ENCODE measurements at regions not wholly inside any gene's neighbourhood (a gene's known extent, or its start where the extent isn't known, plus 50 kb on each side); places are given as distances from the start of the nearest gene placed in this dataset.

DNA sequence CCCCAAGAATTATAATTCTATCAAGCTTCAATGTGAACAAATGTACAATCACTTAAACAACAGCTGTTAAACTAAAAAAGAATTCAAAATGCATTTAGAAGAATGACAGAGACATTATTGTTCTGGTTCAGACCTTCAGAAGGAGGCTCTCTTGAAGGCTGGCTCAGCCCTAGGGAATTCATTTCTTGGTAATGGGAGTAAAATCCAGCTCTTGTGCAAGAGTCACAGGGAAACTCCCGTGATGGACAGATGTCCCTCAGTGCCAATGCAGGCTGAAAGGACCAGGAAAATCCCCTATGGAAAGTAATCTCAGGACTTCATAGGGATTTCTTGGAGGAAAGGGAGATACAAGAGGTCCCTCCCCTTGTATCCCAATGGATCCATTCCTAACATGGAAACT lies 149.9 kb upstream of the STT3B start:
- no peak for DNase-seq (ENCODE audit: low read depth)

- DNase-seq (ENCODE audit: low read depth): no peak
Measured at GRCh38 chr3:31384117-31384516, 148.6 kb upstream of the STT3B start.

- no peak for DNase-seq (ENCODE audit: low read depth)
Measured at GRCh38 chr3:31389939-31390338, 142.8 kb upstream of the STT3B start.

GRCh38 chr3:31390466-31390865 lies 142.3 kb upstream of the STT3B start:
- no peak for DNase-seq (ENCODE audit: low read depth)

DNA sequence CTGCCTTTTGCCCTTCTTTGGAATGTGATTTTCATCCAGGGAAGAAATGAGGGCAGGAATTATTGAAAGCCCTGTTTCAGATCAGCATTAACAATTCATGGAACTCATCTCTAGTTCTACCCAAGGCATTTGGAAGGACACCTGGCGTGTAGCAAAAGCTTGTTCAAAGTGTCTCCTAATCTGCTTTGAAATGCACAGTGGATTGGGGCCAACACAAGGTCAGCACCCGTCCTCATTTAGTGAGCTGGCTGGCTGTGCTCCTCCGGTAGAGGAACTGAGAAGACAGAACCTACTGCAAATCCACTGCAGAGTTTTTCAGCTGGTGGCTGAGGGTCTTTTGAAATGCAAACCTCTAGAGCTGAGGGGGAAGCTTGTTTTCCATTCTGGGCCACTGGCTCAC lies 141.6 kb upstream of the STT3B start:
- no peak for DNase-seq (ENCODE audit: low read depth)

DNA sequence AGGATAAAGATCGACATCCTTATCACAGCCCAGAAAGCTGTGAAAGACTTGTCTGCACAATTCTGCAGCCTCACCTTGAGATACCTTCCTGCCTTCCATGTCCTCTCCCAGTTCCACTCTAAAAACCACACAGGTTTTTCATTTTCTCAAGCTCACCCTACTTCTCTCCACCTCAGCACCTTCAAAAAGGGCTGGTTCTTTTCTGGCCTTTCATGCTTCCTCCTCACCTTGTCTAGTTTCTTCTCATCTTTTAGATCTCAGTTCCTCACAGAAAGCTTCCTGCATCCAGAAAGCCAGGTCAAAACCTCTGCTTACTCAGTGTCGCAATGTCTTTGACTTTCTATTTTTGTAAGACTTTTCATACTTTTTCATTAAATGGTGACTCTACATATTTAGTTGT lies 140.2 kb upstream of the STT3B start:
- no peak for DNase-seq (ENCODE audit: low read depth)

GRCh38 chr3:31399271-31399670 lies 133.5 kb upstream of the STT3B start:
- no peak for DNase-seq (ENCODE audit: low read depth)

DNA sequence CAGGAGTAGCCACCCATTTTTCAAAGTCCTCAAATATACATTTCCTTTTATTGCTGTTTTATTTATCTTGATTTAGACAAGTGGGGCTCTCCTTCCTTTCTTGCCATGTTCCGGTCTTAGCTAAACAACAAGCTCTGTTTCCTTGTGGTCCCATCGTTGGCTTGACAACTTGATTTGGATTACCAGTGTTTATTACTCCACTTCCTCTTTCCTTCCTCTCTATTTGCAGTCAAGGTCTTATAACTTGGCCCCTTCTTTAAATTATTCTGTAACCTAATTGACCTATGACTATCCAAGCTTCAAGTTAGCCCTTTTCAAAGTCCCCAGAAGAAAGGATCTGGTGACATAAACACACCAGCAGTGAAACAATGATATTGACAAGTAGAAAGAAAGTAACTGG lies 130.6 kb upstream of the STT3B start:
- no peak for DNase-seq (ENCODE audit: low read depth)

DNA sequence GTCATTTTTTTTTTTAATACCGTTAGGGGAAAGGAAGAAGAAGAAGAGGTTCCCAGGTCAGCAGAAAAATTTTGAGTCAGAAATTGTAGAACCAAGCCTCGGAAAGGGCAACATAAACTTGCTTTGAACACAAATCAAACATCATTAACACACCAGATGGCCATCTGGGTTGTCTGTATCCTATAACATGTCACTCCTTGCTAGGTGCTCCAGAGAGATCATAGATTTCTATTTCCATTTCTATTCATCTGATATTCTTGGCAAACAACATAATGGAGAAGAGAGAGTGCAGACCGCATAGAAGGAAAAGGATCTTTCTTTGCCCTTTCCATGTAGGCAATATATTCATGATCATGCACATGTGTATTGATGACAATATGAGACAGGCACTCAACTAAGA lies 129.5 kb upstream of the STT3B start:
- DNase-seq (ENCODE audit: low read depth): no peak

DNA sequence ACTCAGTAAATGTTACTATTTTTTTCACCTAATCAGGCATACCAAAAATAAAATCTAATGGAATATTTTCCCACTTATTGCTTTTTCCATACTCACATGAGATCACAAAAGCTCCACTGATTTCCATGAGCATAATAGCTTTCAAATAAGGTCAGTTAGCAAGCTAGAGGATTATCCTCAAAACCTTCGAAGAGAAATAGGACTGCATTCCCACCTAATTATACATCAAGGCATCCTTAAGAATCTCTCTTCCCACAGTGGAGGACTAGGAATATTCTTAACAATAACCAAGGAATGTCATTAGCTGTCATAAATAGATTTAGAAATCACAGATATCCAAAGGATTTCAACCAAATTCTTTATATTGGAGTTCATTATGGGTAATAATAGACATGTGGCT lies 127.9 kb upstream of the STT3B start:
- no peak for DNase-seq (ENCODE audit: low read depth)

DNA sequence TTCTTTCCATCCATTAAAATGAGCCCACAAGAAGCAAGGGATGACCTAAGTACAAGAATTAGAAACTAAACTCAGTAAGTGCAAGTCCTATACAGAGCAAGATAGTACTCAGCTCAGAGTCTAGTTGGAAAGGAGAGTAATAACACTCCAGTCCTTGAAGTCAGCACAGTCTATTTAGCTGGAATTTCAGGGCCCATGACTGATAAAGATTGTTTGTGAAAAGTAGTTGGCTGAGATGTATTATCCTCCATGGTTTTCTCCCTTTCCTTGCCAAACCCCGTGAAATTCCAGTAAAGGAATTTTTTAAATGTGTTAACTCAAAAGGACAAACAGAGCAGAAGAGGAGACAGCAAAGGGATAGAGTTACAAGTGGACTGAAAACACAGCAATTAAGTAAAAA lies 127.2 kb upstream of the STT3B start:
- DNase-seq (ENCODE audit: low read depth): no peak

GRCh38 chr3:31406896-31407295 lies 125.8 kb upstream of the STT3B start:
- no peak for DNase-seq (ENCODE audit: low read depth)

- no peak for DNase-seq (ENCODE audit: low read depth)
Measured at GRCh38 chr3:31407665-31408064, 125.1 kb upstream of the STT3B start.

GRCh38 chr3:31408720-31409119 lies 124.0 kb upstream of the STT3B start:
- DNase-seq (ENCODE audit: low read depth): no peak

- DNase-seq (ENCODE audit: low read depth): no peak
Measured at GRCh38 chr3:31409389-31409788, 123.3 kb upstream of the STT3B start.

DNA sequence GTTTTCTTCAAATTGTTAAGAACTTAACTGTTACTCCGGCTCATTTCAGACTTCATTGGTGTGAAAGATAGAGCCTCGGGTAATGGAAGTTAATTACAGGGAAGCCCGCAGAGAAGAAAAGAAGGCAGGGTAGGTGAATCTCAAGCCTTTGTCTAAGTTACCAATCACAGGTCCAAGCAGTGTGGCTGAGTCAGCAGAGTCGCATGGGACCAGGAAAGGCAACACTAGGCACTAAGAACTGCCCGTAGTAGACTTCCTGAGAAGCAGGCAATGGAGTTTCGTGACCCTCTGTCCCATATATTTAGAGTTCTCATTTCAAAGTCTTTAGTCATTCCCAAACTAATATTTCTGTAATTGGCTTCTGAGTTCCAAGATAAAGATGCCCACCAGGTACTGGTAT lies 122.9 kb upstream of the STT3B start:
- no peak for DNase-seq (ENCODE audit: low read depth)

GRCh38 chr3:31410411-31410810 lies 122.3 kb upstream of the STT3B start:
- no peak for DNase-seq (ENCODE audit: low read depth)

DNA sequence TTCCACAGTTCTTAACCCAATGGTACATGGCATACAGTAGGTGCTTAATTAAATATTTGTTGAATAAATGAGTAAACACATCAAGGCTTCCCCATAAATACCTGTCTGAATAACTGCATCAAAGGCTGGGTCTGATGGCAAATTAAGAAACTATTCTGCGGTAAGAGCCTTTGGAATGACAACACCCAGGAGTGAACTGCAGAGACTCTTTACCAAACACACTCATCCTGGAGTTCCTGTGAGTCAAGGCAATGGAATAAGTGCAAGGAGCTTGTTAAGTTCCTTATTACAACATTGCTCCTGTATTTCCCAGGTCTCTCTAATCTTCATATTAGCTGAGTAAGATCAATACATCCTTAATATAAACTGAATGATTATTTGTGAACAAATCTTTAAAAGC lies 119.9 kb upstream of the STT3B start:
- no peak for DNase-seq (ENCODE audit: low read depth)

DNA sequence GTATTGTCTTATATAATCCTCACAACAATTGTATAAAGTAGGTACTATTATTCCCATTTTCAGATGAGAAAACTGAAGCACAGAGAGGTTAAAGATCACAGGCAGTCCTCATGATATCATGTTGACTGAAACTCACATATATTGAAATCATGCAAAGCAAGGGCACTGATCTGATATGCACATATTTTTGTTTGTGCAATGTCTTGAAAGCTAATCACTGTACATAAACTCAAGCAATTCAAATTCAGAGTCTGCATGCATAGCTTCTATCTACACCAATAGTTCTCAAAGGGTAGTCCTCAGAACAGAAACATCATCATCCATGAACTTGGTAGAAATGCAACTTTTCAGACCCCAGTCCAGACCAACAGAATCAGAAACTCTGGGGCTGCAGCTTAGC lies 119.2 kb upstream of the STT3B start:
- no peak for DNase-seq (ENCODE audit: low read depth)

GRCh38 chr3:31416980-31417379 lies 115.7 kb upstream of the STT3B start:
- no peak for DNase-seq (ENCODE audit: low read depth)

DNA sequence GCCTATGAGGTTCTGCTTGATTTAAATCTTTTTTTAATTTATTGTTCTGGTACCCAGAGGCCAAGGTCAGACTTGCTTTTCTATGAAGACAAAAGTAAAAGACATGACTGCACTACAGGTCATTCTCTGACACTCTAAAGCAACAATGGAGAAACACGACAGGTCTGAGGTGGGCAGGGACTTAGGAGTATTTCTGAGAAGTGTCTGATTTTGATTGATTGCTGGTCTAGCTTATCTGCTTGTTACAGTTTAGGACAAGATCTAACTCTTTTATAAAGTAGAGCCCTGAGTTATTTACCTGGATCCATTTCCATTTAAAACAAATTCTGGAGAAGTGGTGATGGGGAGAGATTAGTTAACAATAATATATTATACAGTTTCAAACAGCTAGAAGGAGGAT lies 115.2 kb upstream of the STT3B start:
- no peak for DNase-seq (ENCODE audit: low read depth)

- DNase-seq (ENCODE audit: low read depth): no peak
Measured at GRCh38 chr3:31420311-31420710, 112.4 kb upstream of the STT3B start.

- no peak for DNase-seq (ENCODE audit: low read depth)
Measured at GRCh38 chr3:31421314-31422048, 111.2 kb upstream of the STT3B start.

DNA sequence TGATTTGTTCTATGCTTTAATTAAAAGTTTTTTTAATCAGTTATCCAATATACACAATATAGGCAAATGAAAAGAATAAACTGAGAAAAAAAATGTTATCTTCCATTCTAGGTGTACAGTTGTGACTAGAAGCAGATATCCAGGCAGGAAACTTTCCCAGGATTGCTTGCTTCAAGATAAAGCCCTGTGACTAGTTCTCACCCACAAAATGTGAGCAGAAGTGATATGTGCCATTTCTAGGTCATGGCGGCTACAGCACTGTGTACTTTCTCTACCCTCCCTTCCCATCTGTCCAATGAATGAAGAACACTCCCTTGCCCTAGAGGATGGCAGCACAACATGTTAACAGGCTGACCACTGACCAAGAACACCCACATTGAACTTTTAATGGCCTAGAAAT lies 110.5 kb upstream of the STT3B start:
- DNase-seq (ENCODE audit: low read depth): no peak

DNA sequence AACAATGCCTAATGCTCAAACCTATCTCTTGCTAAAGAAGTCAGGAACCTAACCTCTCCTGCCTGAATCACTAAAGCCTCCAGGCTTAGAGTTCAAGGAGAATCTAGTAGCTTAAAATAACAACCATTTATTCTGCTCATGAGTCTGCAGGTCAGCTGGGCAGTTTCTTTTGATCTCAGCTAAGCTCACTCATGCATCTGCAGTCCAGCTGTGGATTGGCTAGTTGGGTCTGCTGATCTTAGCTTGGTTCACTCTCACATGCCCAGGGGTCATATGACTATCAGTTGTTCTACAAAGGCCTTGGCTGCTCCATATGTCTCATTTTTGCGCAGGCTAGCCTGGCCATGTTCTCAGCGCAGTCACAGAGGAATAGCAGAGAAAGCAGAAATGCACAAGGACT lies 109.2 kb upstream of the STT3B start:
- DNase-seq (ENCODE audit: low read depth): no peak
